KMS-11 (cell line): ENCODE measurements at regions not wholly inside any gene's neighbourhood (a gene's known extent, or its start where the extent isn't known, plus 50 kb on each side); places are given as distances from the start of the nearest gene placed in this dataset.
"Not testable (repeated sequence)": the region's sequence is repeated elsewhere in the genome, so short reads cannot be mapped to it uniquely, and the experiment has no call there.

Experiments used
- H2AFZ ChIP-seq: fragments of 200-600 bp; sonication (generic); 2 replicates; pipeline ENCODE4 v1.6.1; 2016; ENCODE audit warnings: antibody characterized with exemption, mixed run types, low read depth
- H3K27ac ChIP-seq: fragments of 200-600 bp; sonication (generic); 2 replicates; pipeline ENCODE4 v1.6.1; 2016; ENCODE audit warnings: mild to moderate bottlenecking, mixed run types
- H3K27me3 ChIP-seq: fragments of 200-600 bp; sonication (generic); 2 replicates; pipeline ENCODE4 v1.6.1; 2017; ENCODE audit warnings: mild to moderate bottlenecking, low read depth, mixed run types, moderate library complexity; ENCODE audit not compliant: insufficient read depth
- H3K36me3 ChIP-seq: fragments of 200-600 bp; sonication (generic); 2 replicates; pipeline ENCODE4 v1.6.1; 2017; ENCODE audit warnings: mild to moderate bottlenecking, mixed run types; ENCODE audit not compliant: insufficient read depth
- H3K4me1 ChIP-seq: fragments of 200-600 bp; sonication (generic); 2 replicates; pipeline ENCODE4 v1.6.1; 2016; ENCODE audit warnings: mild to moderate bottlenecking, low read depth, mixed run types; ENCODE audit not compliant: poor library complexity, severe bottlenecking
- H3K4me2 ChIP-seq: fragments of 200-600 bp; sonication (generic); 2 replicates; pipeline ENCODE4 v1.7.0; 2016; ENCODE audit warnings: mild to moderate bottlenecking, mixed run types
- H3K4me3 ChIP-seq: fragments of 200-600 bp; sonication (generic); IDR thresholded peaks from 2 replicates; pipeline ENCODE4 v1.6.1; 2017; ENCODE audit warnings: low read depth, low read length, mixed read lengths; ENCODE audit not compliant: insufficient read depth
- H3K79me2 ChIP-seq: fragments of 200-600 bp; sonication (generic); 2 replicates; pipeline ENCODE4 v1.6.1; 2016; ENCODE audit warnings: low read depth, mixed run types; ENCODE audit not compliant: insufficient read depth
- H3K9ac ChIP-seq: fragments of 200-600 bp; sonication (generic); 2 replicates; pipeline ENCODE4 v1.6.1; 2016; ENCODE audit warnings: mild to moderate bottlenecking, mixed run types
- H4K20me1 ChIP-seq: fragments of 200-600 bp; sonication (generic); 2 replicates; pipeline ENCODE4 v1.6.1; 2016; ENCODE audit warnings: mild to moderate bottlenecking, mixed run types; ENCODE audit not compliant: insufficient read depth
- TF ChIP-seq, protein P1 (sequence below): fragments of 200-600 bp; sonication (generic); conservative IDR thresholded peaks from 2 replicates; pipeline ENCODE4 v1.6.1; 2017; ENCODE audit warnings: low read depth, mild to moderate bottlenecking, antibody characterized with exemption, low read length, moderate library complexity, mixed read lengths

DNA sequence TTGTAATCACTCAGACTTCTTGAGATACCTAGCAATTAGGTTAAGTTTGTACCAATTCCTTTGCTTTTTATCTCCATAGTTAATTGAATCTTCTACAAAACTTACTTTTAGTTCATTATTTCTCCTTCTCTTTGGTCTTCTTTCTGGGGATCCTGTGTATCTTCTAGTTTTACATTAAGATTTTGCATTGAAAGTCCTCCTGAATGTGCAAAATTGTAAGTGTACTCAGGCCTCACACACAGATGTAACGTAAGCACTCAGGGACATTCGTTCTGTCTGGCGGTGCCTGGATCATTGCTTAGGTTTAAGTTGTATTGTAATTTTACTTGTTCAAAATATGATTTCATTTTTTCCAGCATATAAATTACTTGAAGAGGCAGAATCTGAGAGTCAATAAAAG lies 222.6 kb upstream of the CPHXL start:
- Histone ChIP-seq H3K27me3 (no peaks in the 10 kb centered on the region), H2AFZ (no peak overlapping the region), H3K4me2 (no peak overlapping the region), H3K36me3 (no peaks in the 10 kb centered on the region), H3K4me3 (no peak overlapping the region), H3K27ac (no peak overlapping the region), H3K4me1 (no peaks in the 10 kb centered on the region), H3K9ac (no peak overlapping the region), H4K20me1 (no peaks in the 10 kb centered on the region), H3K79me2 (no peaks in the 10 kb centered on the region)
- TF ChIP-seq, protein P1, sequence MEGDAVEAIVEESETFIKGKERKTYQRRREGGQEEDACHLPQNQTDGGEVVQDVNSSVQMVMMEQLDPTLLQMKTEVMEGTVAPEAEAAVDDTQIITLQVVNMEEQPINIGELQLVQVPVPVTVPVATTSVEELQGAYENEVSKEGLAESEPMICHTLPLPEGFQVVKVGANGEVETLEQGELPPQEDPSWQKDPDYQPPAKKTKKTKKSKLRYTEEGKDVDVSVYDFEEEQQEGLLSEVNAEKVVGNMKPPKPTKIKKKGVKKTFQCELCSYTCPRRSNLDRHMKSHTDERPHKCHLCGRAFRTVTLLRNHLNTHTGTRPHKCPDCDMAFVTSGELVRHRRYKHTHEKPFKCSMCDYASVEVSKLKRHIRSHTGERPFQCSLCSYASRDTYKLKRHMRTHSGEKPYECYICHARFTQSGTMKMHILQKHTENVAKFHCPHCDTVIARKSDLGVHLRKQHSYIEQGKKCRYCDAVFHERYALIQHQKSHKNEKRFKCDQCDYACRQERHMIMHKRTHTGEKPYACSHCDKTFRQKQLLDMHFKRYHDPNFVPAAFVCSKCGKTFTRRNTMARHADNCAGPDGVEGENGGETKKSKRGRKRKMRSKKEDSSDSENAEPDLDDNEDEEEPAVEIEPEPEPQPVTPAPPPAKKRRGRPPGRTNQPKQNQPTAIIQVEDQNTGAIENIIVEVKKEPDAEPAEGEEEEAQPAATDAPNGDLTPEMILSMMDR: no peak

DNA sequence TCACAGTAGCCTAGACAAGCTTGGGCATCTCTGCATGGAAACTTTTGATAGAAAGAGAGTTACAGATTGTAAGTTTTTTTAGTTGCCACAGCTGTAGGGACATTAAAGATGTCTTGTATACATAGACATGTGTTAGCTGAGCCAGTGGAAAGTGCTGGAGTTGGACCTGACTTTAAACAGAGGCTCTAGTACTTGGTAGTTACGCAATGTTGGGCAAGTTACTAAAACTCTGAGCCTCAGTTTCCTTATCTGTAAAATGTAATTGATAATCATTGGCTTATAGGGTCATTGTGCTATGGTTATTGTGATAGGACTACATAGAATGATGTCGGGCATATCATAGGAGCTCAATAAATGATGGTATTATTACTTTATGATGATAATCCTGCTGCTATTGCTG lies 225.8 kb upstream of the CPHXL start:
- Histone ChIP-seq H3K36me3 (no peaks in the 10 kb centered on the region), H3K79me2 (no peaks in the 10 kb centered on the region), H3K9ac (no peak overlapping the region), H2AFZ (no peak overlapping the region), H3K4me1 (no peaks in the 10 kb centered on the region), H4K20me1 (no peaks in the 10 kb centered on the region), H3K4me3 (no peak overlapping the region), H3K27me3 (no peaks in the 10 kb centered on the region), H3K27ac (no peak overlapping the region), H3K4me2 (no peak overlapping the region)
- TF ChIP-seq, protein P1: no peak

DNA sequence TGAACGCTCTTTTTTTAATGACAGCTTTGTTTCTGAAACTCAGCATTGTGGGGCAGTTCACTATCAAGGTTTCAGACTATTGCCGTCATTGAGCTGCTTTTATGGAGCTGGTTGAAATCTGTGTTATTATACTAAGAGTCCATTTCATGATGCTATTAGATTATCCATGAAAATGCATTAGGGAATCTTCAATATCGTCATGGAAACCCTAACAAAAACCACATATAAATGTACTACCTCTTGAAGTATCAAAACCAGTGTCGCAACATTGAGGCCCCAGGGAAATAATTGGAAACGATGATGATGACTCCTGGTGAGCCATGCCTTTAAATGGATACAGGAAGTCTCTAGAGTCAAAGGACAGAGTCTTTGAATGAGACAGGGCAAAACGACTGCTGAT lies 231.6 kb upstream of the CPHXL start:
- Histone ChIP-seq H3K4me2 (no peak overlapping the region), H3K79me2 (no peaks in the 10 kb centered on the region), H4K20me1 (no peaks in the 10 kb centered on the region), H3K27me3 (no peaks in the 10 kb centered on the region), H3K4me3 (no peak overlapping the region), H2AFZ (no peak overlapping the region), H3K9ac (no peak overlapping the region), H3K36me3 (no peaks in the 10 kb centered on the region), H3K27ac (no peak overlapping the region), H3K4me1 (no peaks in the 10 kb centered on the region)
- TF ChIP-seq, protein P1: no peak

DNA sequence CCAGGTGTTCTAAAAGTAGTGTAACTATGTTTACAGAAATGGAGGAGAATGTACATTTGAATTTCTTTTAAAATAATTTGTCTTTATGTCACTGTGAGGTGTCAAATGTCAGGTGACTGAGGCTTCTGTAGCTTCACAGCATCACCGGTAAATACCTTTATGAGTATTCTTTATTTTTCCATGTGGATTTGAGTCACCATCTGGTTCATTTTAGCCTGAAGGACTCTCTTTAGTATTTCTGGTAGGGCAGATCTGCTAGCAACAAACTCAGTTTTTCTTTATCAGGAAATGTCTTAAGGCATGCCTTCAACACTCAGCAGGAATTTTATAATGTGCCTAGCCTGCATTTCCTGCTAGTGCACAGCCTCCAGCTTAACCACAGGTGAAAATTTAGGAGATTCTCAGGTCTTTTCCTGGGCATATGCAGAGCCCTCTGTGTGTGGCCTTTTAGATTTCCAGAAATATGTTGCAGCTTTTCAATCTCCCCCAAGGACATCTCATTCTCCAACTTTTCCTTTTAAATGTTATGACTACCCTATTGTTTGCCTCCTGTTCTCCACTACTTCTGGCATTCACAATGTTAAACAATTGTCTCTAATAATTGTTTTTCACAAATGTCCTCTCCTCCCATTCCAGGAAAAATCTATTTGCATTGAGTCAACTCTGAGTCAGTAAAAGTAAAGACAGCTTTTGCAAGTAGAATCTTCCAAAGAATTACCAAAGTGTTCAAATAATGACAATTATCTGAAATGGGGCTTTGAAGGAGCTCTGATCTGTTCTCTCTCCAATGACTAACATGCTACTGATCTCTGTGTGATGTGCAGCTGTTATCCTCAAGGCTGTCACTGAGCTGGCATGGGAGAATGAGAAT lies 239.4 kb upstream of the CPHXL start:
- no peak overlapping the region for H3K9ac ChIP-seq
- no peaks in the 10 kb centered on the region for H3K4me1 ChIP-seq
- no peak overlapping the region for H3K27ac ChIP-seq
- no peak overlapping the region for H2AFZ ChIP-seq
- H3K79me2 ChIP-seq: no peaks in the 10 kb centered on the region
- no peaks in the 10 kb centered on the region for H4K20me1 ChIP-seq
- H3K4me2 ChIP-seq: no peak overlapping the region
- no peaks in the 10 kb centered on the region for H3K36me3 ChIP-seq
- TF ChIP-seq, protein P1: no peak
- H3K4me3 ChIP-seq: no peak overlapping the region
- H3K27me3 ChIP-seq: no peaks in the 10 kb centered on the region

DNA sequence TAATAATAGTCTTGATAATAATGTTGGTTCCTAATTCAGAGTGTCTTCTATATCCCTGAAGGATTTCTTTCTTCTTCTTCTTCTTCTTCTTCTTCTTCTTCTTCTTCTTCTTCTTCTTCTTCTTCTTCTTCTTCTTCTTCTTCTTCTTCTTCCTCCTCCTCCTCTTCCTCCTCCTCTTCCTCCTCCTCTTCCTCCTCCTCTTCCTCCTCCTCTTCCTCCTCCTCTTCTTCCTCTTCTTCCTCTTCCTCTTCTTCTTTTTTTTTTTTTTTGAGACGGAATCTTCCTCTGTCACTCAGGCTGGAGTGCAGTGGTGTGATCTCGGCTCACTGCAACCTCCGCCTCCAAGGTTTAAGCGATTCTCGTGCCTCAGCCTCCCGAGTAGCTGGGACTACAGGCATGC lies 242.8 kb upstream of the CPHXL start:
- H2AFZ ChIP-seq, H3K27me3 ChIP-seq, H3K4me2 ChIP-seq, H3K79me2 ChIP-seq, H3K27ac ChIP-seq, H3K9ac ChIP-seq, H3K4me3 ChIP-seq, H3K36me3 ChIP-seq, H4K20me1 ChIP-seq, H3K4me1 ChIP-seq: not testable (repeated sequence)
